H1 (cell line): ENCODE measurements at regions not wholly inside any gene's neighbourhood (a gene's known extent, or its start where the extent isn't known, plus 50 kb on each side); places are given as distances from the start of the nearest gene placed in this dataset.

ENCODE experiments used
- CTCF ChIA-PET: fragments of 300-600 bp; sonication (Branson Sonifier 250); formaldehyde crosslinking; loops from one replicate; lab custom pipeline; 2021; ENCODE audit not compliant: partially characterized antibody; lab: Charles Lee
- POLR2A ChIA-PET: fragments of 300-600 bp; sonication (Branson Sonifier 250); formaldehyde crosslinking; loops from one replicate; lab custom pipeline; 2021; ENCODE audit warnings: inconsistent platforms; ENCODE audit not compliant: partially characterized antibody; lab: Charles Lee
- DNase-seq, 2 experiments: peaks; one replicate each; pipeline versions ENCODE4 v3.0.0 to v3.0.0-alpha.2; 2010 to 2022; ENCODE audit warnings: low spot score in 2 of 2, low read depth in 1 of 2, mixed read lengths in 1 of 2
- FAIRE-seq: peaks from 2 replicates; lab custom pipeline; 2011; peaks lifted over from hg19 to GRCh38; lab: Jason Lieb, UNC
- H2AFZ ChIP-seq: 2 replicates; pipeline ENCODE4 v1.8.1; 2012; ENCODE audit warnings: low read length, inconsistent platforms
- H2AK5ac ChIP-seq: 2 replicates; pipeline ENCODE4 v1.6.1; 2013; ENCODE audit warnings: low read depth, low read length
- H2BK120ac ChIP-seq: replicated peaks from 2 replicates; pipeline ENCODE3; 2013; ENCODE audit warnings: low read depth, low read length, inconsistent platforms
- H2BK12ac ChIP-seq: 2 replicates; pipeline ENCODE4 v1.6.1; 2013; ENCODE audit warnings: low read depth, low read length
- H2BK15ac ChIP-seq: 2 replicates; pipeline ENCODE4 v1.6.1; 2013; ENCODE audit warnings: low read length
- H2BK20ac ChIP-seq: 2 replicates; pipeline ENCODE4 v1.6.1; 2013; ENCODE audit warnings: low read length
- H2BK5ac ChIP-seq: 2 replicates; pipeline ENCODE4 v1.6.1; 2013; ENCODE audit warnings: low read depth, low read length
- H3K14ac ChIP-seq: 2 replicates; pipeline ENCODE4 v1.6.1; 2013; ENCODE audit warnings: inconsistent platforms; ENCODE audit not compliant: insufficient read length
- H3K18ac ChIP-seq: 2 replicates; pipeline ENCODE4 v1.6.1; 2013; ENCODE audit warnings: low read length; ENCODE audit errors: extremely low read depth
- H3K23ac ChIP-seq: 2 replicates; pipeline ENCODE4 v1.6.1; 2013; ENCODE audit warnings: inconsistent platforms; ENCODE audit not compliant: insufficient read length
- H3K23me2 ChIP-seq: 2 replicates; pipeline ENCODE4 v1.6.1; 2013; ENCODE audit warnings: low read depth, low read length
- H3K27ac ChIP-seq: 2 replicates; pipeline ENCODE4 v1.6.1; 2011; ENCODE audit warnings: low read depth, low read length, inconsistent platforms
- H3K27me3 ChIP-seq, 4 experiments: replicated peaks in 1 of 4; 1 replicate in 1 of 4; 2 replicates in 3 of 4; pipeline versions ENCODE4 v1.6.1 to v1.8.1; 2011 to 2013; ENCODE audit warnings: low read length in 3 of 4, mild to moderate bottlenecking in 3 of 4, inconsistent platforms in 2 of 4, mixed read lengths in 2 of 4, moderate library complexity in 1 of 4; ENCODE audit not compliant: control insufficient read depth in 3 of 4, insufficient read depth in 3 of 4; ENCODE audit errors: extremely low read depth in 1 of 4
- H3K36me3 ChIP-seq, 4 experiments: 2 replicates each; pipeline versions ENCODE4 v1.6.1 to v1.8.1; 2011 to 2013; ENCODE audit warnings: mild to moderate bottlenecking in 4 of 4, low read length in 3 of 4, moderate library complexity in 2 of 4, control low read depth in 1 of 4, inconsistent platforms in 1 of 4; ENCODE audit not compliant: insufficient read depth in 4 of 4, control insufficient read depth in 2 of 4
- H3K4ac ChIP-seq: replicated peaks from 2 replicates; pipeline ENCODE3; 2013; ENCODE audit warnings: low read length, low read depth, mixed read lengths, inconsistent platforms; ENCODE audit not compliant: insufficient read length
- H3K4me1 ChIP-seq, 4 experiments: replicated peaks in 1 of 4; 1 replicate in 1 of 4; 2 replicates in 3 of 4; pipeline versions ENCODE4 v1.6.1 to v1.8.1; 2011 to 2013; ENCODE audit warnings: low read length in 3 of 4, inconsistent platforms in 2 of 4, mixed read lengths in 1 of 4; ENCODE audit not compliant: insufficient read depth in 4 of 4, control insufficient read depth in 3 of 4
- H3K4me2 ChIP-seq, 2 experiments: 2 replicates each; pipeline versions ENCODE4 v1.6.1 to v1.8.1; 2011 to 2013; ENCODE audit warnings: low read depth in 2 of 2, low read length in 2 of 2, control low read depth in 1 of 2, inconsistent platforms in 1 of 2, mild to moderate bottlenecking in 1 of 2; ENCODE audit not compliant: insufficient read depth in 1 of 2
- H3K4me3 ChIP-seq, 4 experiments: fragments of 200-600, 300-600 bp in 1 of 4; sonication (generic), shearing (Covaris generic), sonication (Bioruptor Twin) in 1 of 4; 2 replicates each; pipeline versions ENCODE4 v1.5.1 to v1.8.1; 2011 to 2016; ENCODE audit warnings: low read length in 4 of 4, low read depth in 3 of 4, control low read depth in 2 of 4, inconsistent platforms in 2 of 4, mild to moderate bottlenecking in 2 of 4, mixed read lengths in 1 of 4, moderate library complexity in 1 of 4; ENCODE audit not compliant: insufficient read depth in 2 of 4; ENCODE audit errors: extremely low read depth in 1 of 4
- H3K56ac ChIP-seq: replicated peaks from 2 replicates; pipeline ENCODE3; 2013; ENCODE audit warnings: low read depth, mild to moderate bottlenecking, mixed read lengths, low read length, inconsistent platforms; ENCODE audit not compliant: insufficient read length
- H3K79me1 ChIP-seq: 2 replicates; pipeline ENCODE4 v1.6.1; 2013; ENCODE audit warnings: low read depth, low read length, control low read depth
- H3K79me2 ChIP-seq, 2 experiments: 2 replicates each; pipeline versions ENCODE4 v1.6.1 to v1.8.1; 2012 to 2013; ENCODE audit warnings: low read length in 2 of 2, mild to moderate bottlenecking in 2 of 2, inconsistent platforms in 1 of 2; ENCODE audit not compliant: insufficient read depth in 2 of 2, control insufficient read depth in 1 of 2
- H3K9ac ChIP-seq, 4 experiments: replicated peaks in 1 of 4; 1 replicate in 1 of 4; 2 replicates in 3 of 4; pipeline versions ENCODE4 v1.6.1 to v1.8.1; 2011 to 2013; ENCODE audit warnings: low read depth in 3 of 4, low read length in 3 of 4, control low read depth in 2 of 4, mild to moderate bottlenecking in 2 of 4, moderate library complexity in 2 of 4, inconsistent platforms in 1 of 4; ENCODE audit errors: extremely low read depth in 1 of 4
- H3K9me3 ChIP-seq, 2 experiments: 2 replicates each; pipeline versions ENCODE4 v1.6.1 to v1.8.1; 2012 to 2013; ENCODE audit warnings: mild to moderate bottlenecking in 2 of 2, moderate library complexity in 2 of 2, control low read depth in 1 of 2, inconsistent platforms in 1 of 2, low read depth in 1 of 2, low read length in 1 of 2, mixed read lengths in 1 of 2; ENCODE audit not compliant: insufficient read depth in 2 of 2
- H4K20me1 ChIP-seq, 2 experiments: replicated peaks in 1 of 2; 2 replicates each; pipeline versions ENCODE3 to v1.8.1; 2011 to 2013; ENCODE audit warnings: inconsistent platforms in 2 of 2, low read length in 2 of 2, mild to moderate bottlenecking in 1 of 2; ENCODE audit not compliant: insufficient read depth in 2 of 2, control insufficient read depth in 1 of 2
- H4K5ac ChIP-seq: 2 replicates; pipeline ENCODE4 v1.6.1; 2013; ENCODE audit warnings: low read length, low read depth, mixed read lengths, inconsistent platforms; ENCODE audit not compliant: insufficient read length
- H4K8ac ChIP-seq: 2 replicates; pipeline ENCODE4 v1.8.0; 2013; ENCODE audit warnings: mild to moderate bottlenecking, moderate library complexity, low read length, inconsistent platforms; ENCODE audit not compliant: insufficient read depth; ENCODE audit errors: extremely low read depth
- H4K91ac ChIP-seq: replicated peaks from 2 replicates; pipeline ENCODE3; 2013; ENCODE audit warnings: low read length, mixed read lengths, inconsistent platforms; ENCODE audit not compliant: insufficient read length
- GTF2F1 ChIP-seq: IDR thresholded peaks from 2 replicates; pipeline ENCODE4 v1.6.1; 2012; ENCODE audit warnings: low read depth, low read length, improper control_type of control experiment, borderline replicate concordance
- MAX ChIP-seq: IDR thresholded peaks from 2 replicates; pipeline ENCODE4 v1.6.1; 2012; ENCODE audit warnings: inconsistent platforms
- SIX5 ChIP-seq: IDR thresholded peaks from 2 replicates; pipeline ENCODE4 v1.6.1; 2011; ENCODE audit warnings: mild to moderate bottlenecking, low read depth, low read length
- TEAD4 ChIP-seq: IDR thresholded peaks from 2 replicates; pipeline ENCODE4 v1.6.1; 2012; ENCODE audit warnings: low read depth, low read length, inconsistent platforms, mixed read lengths
- WGBS, 2 experiments: shearing (Covaris generic) in 1 of 2; methylation state at CpG; one replicate each; pipeline versions ENCODE4 v1.1.6 to v1.1.7; 2013 to 2015; ENCODE audit warnings: low lambda C conversion rate in 2 of 2, mixed read lengths in 2 of 2, inconsistent platforms in 1 of 2, low coverage in 1 of 2, missing lambda C conversion rate in 1 of 2; ENCODE audit not compliant: insufficient replicate concordance in 2 of 2, insufficient coverage in 1 of 2, insufficient read length in 1 of 2; ENCODE audit errors: extremely low coverage in 1 of 2, missing lambda C conversion rate in 1 of 2; 5-methylcytosine and 5-hydroxymethylcytosine counted together
- TF ChIP-seq, protein P1 (sequence below): IDR thresholded peaks from 2 replicates; pipeline ENCODE4 v1.6.1; 2011; ENCODE audit warnings: low read depth, mild to moderate bottlenecking, low read length; ENCODE audit not compliant: insufficient read depth

GRCh38 chr1:244294599-244295224 lies 157.0 kb downstream of the ADSS2 start:
- peaks cover 0 to 4% (median 2%) of the 10 kb centered on the region in 4 experiments; a peak in 3 of 7 replicates for H3K4me1 ChIP-seq
- no peak overlapping the region for H4K8ac ChIP-seq
- H2AFZ ChIP-seq, result no peak overlapping the region
- no peak overlapping the region for H3K56ac ChIP-seq
- H3K18ac ChIP-seq, result no peak overlapping the region
- no peak overlapping the region for H2BK12ac ChIP-seq
- ChIA-PET POLR2A (no interaction called here), CTCF (interaction anchor here (0.6 to 1.0 kb wide), 3 partner anchors 231 to 667 kb away, joined by 3 read pairs; no protein-coding TSS in a partner anchor)
- no peak overlapping the region for H4K91ac ChIP-seq
- no peak overlapping the region for H4K5ac ChIP-seq
- 83% methylated on average over 7 of the region's 7 CpGs; no CpG with 5 or more reads in 1 of the 2 experiments for whole genome bisulfite sequencing, 2 experiments
- no peak for DNase-seq
- H3K9ac ChIP-seq, result no peak overlapping the region
- no peak overlapping the region for H3K27ac ChIP-seq
- no peak for FAIRE-seq
- no peaks in the 10 kb centered on the region for H3K79me2 ChIP-seq
- H3K9me3 ChIP-seq, result no peaks in the 10 kb centered on the region
- H3K4me3 ChIP-seq, result no peak overlapping the region
- H3K36me3 ChIP-seq, result no peaks in the 10 kb centered on the region
- no peaks in the 10 kb centered on the region for H4K20me1 ChIP-seq
- no peak overlapping the region for H2BK20ac ChIP-seq
- no peak overlapping the region for H2BK5ac ChIP-seq
- no peak overlapping the region for H3K14ac ChIP-seq
- H2BK15ac ChIP-seq, result no peak overlapping the region
- no peaks in the 10 kb centered on the region for H3K79me1 ChIP-seq
- H2BK120ac ChIP-seq, result no peak overlapping the region
- no peaks in the 10 kb centered on the region for H3K23me2 ChIP-seq
- H3K4me2 ChIP-seq, result no peak overlapping the region
- no peaks in the 10 kb centered on the region for H3K27me3 ChIP-seq
- H3K23ac ChIP-seq, result no peak overlapping the region
- H2AK5ac ChIP-seq, result no peak overlapping the region
- no peak overlapping the region for H3K4ac ChIP-seq
- TF ChIP-seq TEAD4 (no peak), GTF2F1 (no peak), SIX5 (no peak), MAX (no peak)
- TF ChIP-seq, protein P1, sequence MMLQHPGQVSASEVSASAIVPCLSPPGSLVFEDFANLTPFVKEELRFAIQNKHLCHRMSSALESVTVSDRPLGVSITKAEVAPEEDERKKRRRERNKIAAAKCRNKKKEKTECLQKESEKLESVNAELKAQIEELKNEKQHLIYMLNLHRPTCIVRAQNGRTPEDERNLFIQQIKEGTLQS, result no peak
